NCI-H1436 (cell line): ENCODE measurements at regions not wholly inside any gene's neighbourhood (a gene's known extent, or its start where the extent isn't known, plus 50 kb on each side); places are given as distances from the start of the nearest gene placed in this dataset.

Source experiments
- DNase-seq: peaks from one replicate; lab custom pipeline; 2025; lab: John Stamatoyannopoulos, UW

DNA sequence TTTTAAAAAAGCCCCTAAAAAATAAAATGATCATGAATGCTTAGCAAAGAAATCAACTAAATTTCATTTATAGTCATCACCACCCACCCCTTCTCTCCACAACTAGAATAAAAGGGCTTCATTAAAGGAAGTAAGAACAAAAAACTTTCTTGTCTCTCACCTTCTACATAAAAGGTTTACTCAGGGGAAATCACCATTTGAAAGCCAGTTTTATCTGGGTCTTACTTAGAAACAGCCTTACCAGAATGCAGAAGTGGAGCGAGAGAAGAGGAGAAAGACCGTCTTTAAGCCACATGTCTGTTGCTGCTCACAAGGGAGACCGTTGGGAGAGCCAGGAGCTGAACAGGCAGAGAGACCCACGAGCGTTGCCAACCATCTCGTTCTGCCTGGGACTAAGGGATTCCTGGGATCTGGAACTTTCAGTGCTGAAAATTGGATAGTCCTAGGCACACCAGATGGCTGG, 350.1 kb upstream of the PROK2 start:
- no peak for DNase-seq

DNA sequence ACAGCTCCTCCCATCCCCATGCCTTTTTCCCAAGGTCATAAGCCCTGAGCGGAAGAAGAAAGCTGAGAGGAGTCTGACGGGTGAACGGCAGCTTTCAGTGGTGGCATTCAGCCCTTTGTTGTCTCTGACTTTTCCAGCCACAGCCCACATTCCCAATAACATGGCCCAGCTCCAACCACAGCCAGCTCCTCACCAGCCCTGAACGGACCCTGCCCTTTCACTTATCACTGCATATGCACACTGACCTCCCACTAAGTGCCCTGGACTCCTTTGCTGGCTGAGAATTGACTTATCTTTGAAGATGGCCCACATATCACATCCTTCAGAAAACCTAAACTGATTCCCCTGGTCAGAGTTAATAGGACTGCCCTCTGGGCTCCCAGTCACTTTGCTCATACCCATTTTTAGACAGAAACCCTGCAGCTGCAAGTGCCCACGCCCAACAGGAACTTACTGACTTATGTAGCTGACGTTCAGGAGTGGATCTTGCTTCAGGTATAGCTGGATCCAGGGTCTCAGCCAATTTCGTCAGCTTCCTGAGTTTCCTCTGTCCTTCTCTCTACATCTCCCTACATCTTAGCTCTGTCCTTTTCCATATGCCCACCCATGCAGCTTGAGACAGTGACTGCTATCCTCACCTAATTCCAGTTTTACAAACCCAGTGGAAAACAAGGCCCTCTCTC, 348.5 kb upstream of the PROK2 start:
- no peak for DNase-seq

DNA sequence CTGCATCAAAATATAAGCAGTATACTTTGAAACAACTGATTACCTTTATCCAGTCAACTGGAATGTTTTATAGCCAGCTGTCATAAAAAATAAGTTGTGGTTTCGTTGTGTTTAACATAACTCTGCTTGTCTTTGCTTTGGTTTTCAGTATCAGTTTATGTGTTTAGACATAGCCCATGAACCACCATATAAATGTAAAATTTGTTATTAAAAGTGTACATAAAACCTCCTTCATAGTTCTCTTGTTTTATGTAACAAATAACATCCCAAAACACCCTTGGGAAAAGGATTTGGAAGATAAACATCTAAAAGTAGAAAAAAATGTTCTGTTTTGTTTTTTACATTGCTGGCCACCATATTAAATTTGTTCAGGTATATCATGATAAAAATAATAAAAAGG, 347.0 kb upstream of the PROK2 start:
- DNase-seq, result no peak

DNA sequence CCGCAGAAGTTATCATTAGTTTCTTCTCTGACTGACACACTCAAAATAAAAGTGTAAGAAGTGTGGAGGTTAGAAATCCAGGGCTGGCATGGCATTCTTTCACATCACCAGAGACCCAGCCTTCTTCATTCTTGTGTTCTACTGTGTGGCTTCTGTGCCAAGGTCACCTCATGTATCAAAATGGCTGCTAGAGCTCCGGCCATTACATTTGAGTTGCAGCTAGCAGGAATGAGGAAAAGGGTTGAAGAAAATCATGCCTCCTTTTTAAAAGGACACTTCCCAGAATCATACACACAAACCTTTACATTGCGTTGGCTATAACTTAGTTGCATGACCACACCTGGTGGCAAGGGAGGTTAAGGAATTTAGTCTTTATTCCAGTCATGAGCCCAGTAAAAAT, 345.6 kb upstream of the PROK2 start:
- no peak for DNase-seq

DNA sequence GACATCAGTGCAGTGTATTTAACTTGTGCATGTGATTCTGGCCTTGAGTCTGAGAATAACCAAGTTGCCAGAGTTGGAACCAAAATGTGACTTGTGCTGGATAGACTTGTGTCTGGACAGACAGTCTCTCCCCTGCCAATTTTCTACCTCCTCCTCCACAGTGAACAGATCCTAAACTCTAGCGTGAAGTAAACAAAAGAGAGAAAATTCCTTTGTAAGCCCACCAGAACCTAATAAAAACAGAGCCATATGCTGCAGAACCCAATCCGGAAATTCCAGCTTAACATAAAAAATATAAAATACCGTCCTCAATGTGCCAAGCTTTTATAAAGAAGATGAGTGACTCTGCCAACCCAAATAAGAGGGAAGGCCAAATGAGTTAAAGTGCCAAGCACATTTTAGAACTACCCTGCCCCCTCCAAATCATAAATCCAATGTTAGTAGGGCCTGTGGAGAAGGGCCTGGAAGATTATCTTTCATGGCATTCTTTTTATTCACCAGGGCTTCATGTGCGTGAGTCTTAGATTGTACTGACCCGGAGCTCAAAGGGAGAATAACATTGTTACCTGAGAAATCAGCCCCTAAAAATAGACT, 344.6 kb upstream of the PROK2 start:
- no peak for DNase-seq

DNA sequence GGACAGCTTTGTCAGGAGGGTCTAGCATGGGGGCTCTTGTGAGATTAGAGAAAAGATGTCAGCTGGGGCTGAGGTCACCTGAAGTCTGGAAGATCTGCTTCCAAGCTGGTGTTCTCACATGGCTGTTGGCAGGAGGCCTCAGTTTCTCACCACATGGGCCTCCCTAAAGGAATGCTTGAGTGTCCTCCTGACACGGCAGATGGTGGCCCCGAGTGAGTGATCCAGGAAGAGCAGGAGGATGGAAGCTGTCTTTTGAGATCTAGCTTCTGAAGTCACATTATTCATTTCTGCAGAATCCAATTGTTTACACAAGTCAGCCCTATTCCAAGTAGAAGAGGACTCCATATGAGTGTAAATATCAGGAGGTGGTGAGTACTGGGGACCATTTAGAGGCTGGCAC, 344.0 kb upstream of the PROK2 start:
- no peak for DNase-seq

DNA sequence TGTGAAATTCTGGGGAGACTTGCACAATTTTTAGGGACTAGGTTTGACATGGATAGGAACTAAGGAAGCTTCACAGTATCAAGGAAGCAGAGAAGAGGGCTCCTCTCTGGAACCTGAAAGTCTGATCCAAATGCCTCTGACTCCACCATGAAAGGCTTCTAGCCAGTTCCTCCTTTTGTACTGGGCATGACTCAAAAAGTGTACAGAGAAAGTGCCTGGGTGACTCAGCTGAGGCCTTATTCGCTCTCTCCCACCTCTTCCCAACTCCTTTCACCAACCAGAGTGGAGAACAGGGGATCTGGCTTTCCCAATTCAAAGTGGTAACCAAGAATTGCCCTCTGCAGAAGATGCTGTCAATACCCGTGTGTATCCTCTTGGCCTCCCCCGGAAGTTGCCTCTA, 342.9 kb upstream of the PROK2 start:
- DNase-seq, result no peak

DNA sequence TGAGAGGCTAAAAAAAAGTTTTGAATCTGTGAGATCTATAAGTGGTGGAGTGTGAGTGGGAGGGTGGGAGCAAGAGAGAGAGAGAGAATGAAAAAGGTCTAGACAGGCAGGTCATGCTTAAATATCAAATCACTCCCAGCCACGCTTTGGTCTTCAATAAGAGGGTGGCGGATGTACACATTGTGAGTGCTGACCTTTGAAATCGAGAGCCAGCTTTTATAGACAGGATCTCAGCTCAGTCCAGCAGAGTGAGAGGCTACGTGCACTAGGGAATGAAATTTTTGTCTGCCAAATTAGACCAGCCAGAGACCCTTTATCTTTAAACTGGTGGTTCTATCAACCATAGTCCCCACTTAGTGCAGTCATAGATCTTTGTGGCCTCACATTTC, 342.3 kb upstream of the PROK2 start:
- DNase-seq, result no peak

DNA sequence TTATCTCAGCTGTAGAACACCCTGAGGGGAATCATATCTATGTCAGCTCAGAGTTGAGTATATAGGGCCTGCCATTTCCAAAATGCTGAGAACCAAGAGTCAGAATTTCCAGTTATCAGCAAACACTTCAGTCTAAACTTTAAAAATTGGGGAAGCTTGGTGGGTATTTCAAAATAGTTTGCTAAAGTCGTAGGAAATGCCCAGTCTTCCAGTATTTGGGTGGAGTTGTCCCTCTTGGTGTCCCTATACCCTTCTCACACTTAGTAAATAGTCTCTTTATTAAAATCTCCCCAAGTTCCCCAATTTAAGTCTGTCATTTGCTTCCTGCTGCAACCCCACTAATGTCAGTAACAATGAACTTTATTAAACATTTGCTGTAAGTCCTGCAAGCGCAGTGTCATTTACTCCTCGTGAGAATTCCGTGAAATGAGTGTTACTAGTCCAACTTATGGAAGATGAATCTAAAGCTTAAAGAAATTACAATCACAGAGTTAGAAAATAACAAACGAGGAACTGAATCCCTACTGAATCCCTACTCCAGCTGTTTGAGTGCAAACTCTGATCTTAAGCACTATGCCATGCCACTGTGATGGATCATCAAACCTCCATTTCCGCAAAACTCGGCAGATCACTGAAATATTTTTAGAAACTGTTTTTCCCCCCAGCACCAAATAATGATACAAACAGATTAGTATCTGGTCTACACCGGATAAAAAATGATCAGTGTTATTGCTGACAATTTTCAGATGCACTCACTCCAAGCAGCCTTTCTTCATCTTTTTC, 341.7 kb upstream of the PROK2 start:
- no peak for DNase-seq

DNA sequence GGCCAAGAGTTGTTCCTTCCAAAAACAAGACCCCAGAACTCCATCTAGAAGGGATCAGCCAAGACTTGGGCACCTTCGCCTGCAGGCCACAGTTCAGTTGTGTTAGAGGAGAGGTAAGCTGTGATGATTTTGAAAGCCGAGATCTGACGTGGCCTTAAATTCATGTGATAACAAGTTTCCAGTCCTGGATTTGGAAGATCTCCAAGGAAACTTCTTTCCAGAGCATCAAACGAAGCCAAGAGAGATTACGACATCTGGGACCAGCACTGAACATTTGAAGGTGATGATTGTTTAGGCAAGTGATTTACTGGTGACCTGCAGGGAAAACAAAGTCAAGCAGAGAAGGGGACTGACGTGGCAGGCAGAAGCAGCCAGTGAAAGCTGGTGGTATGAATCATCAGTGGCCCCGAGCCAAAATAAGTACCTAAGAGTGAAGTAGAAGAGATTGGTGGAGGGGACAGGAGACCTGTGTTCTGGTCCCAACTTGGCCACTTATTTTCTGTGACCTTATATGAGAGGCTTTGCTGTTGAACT, 339.0 kb upstream of the PROK2 start:
- no peak for DNase-seq

DNA sequence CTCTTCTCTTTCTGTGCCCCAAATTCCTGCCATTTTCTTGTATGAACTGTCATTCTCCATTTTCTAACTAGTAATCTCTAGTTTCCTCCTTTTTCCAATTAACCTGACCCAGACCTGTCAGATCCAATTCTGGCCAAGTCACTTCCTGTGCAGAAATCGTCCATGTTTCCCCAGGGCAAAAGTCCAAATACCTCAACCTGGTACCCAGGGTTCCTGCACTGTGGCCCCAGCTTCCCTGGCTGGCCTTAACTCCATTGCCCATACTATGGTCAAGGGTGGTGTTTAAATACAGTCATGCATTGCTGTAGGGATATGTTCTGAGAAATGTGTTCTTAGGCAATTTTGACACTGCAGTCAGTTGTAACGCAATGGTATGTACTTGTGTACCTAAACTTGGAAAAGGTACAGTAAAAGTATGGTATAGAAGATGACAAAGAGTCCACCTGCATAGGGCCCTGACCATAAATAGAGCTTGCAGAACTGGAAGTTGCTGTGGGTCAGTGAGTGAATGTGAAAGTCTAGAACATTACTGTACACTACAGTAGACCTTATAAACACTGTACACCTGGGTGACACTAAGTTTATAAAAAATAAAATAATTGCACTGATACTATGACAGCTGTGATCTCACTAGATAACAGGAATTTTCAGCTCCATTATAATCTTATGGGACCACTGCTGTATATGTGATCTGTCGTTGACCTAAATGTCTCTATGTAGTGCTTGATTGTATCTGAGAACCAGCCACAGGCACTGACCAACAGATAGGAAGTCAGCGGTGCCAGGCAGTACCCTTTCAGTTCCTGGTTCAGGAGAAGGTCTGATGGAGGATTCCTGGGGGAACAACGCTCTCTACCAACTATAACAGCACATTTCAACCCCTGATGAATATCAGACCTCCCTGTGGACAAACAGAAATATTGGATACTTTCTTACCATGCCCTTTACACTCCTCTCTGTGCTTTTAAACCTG, 336.1 kb upstream of the PROK2 start:
- DNase-seq, result no peak

DNA sequence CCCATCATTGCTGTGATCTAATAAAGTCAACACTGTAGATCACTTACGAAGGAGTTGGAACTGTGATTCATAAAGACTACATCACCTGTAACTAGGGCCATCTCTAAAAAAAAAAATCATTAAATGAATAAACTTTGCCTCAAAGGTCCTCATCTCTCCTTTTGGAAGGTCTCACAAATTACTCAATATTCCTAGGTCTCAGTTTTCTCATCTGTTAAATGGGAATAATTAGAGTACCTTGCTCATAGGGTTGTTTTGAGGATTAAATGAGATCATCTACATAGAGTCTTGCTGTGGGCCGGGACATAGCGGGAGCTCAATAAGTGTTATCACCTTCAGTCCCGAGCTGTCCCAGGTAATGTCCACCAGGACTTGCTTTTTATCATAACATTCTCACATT, 335.1 kb upstream of the PROK2 start:
- DNase-seq, result no peak

DNA sequence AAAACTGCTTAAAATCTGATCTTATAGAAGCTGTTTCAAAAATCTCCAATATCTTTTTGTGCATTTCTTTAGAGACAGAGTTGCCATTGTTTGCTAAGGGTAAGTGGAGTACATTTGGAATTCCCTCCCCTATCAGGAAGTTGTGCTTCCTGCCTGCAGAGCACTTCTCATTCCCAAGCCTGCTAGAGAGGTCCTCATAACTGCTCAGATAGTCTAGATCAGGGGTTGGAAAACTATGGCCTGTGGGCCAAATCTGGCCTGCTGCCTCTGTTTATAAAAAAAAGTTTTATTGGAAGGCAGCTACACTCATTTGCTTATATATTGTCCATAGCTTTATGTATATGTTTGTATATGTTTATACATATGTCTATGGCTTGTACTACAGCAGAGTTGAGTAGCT, 333.7 kb upstream of the PROK2 start:
- DNase-seq, result no peak

DNA sequence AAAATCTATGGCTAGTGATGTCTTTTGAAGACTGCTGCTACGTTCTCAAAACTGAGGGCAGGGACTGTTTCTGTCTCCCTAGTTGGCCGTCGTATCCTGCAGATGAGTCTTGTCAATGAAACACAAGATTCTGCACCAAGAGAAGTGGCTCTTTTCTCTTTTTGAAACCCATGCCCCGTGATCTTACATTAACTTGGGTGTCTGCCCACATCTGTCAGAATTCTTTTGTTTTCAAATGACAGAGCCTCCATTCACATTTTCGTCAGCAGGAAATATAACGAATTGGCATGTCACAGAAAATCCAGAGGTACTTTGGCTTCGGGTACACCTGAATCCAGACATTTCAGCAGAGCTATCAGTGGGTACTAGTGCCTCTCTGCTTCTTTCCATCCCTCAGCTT, 331.3 kb upstream of the PROK2 start:
- DNase-seq, result no peak

DNA sequence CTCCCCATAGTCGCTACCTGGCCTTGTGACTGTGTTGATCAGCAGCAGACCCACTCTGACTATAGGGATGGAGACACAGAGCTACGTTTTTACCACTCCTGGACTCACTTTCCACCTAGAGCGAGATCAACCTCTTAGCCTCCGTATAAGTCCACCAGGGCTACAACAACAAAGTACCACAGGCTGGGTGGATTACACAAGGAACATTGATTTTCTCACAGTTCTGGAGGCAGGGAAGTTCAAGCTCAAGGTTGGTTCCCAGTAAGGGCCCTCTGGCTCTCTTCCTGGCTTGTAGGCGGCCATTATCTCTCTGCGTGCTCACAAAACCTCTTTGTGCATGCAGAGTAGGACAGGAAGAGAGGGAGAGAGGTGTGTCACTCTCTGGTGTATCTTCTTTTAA, 330.4 kb upstream of the PROK2 start:
- DNase-seq, result no peak

DNA sequence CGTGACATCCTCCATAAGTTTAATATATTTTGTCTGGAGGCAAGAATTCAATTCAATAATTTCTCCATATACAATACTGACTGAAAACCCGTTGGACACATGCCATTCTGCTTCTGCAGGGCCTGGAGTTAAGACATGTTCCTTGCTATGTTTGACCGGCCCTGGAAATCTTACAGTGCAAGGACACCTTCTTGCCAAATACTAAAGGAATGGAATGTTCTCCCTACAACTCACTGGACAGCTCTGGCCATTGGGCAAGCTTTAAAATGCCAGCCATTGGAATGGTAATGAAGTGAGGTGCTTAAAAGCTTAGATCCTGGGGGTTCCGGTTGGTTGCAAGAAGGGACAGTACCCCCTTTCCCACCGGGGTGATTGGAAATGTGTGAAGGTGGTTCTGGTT, 329.8 kb upstream of the PROK2 start:
- no peak for DNase-seq

DNA sequence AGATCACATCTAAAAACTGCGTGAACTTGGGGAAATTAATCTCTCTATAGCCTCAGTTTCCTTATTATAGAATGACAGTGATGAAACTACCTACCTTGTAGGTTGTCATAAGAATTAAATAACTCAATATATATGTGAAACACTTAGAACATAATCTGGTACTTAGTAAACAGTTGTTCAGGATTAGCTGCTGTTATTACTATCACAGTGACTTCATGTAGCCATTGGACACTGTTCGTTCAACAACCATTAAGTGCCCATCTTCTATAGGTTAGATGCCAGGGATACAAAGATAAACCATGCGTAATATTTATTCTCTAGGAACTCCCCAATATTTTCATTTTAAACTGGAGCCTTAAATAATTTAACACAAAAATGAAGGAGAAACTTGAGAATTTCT, 329.0 kb upstream of the PROK2 start:
- DNase-seq, result no peak

DNA sequence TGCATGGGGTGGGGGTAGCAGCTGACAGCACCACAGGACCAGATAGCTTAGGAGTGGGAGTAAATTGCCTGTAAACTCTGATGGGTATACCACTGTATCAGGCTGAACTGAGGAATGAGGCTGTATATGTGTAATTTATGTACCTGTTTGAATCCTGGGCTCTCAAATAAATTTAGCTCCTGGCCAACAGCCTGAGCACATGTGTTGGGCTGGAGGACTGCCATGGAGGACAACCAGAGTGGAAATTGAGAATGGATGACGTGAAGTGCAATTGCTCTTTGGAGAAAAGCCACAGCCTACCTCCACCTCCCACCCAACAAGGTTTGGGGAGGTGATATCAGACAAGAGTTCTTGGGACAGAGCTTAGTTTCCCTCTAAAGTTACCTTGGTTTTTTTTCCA, 328.6 kb upstream of the PROK2 start:
- DNase-seq, result no peak

DNA sequence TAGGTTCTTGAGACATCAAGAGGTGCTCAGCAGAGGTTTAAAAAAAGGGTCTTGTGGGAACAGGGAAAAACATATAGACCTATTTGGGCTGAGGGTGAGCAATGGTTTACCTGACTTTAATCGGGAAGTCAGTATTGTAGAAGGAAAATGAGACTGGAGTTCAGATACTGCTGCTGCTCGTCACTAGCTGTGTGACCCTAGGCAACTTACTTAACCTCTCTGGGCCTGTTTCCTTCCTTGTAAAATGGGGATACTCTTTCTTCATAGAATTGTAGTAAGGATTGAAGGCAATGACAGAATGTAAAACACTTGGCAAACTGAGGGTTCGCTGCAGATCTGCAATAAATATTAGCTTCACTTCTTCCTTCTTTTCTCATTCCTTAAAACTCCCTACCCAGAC, 327.5 kb upstream of the PROK2 start:
- no peak for DNase-seq

DNA sequence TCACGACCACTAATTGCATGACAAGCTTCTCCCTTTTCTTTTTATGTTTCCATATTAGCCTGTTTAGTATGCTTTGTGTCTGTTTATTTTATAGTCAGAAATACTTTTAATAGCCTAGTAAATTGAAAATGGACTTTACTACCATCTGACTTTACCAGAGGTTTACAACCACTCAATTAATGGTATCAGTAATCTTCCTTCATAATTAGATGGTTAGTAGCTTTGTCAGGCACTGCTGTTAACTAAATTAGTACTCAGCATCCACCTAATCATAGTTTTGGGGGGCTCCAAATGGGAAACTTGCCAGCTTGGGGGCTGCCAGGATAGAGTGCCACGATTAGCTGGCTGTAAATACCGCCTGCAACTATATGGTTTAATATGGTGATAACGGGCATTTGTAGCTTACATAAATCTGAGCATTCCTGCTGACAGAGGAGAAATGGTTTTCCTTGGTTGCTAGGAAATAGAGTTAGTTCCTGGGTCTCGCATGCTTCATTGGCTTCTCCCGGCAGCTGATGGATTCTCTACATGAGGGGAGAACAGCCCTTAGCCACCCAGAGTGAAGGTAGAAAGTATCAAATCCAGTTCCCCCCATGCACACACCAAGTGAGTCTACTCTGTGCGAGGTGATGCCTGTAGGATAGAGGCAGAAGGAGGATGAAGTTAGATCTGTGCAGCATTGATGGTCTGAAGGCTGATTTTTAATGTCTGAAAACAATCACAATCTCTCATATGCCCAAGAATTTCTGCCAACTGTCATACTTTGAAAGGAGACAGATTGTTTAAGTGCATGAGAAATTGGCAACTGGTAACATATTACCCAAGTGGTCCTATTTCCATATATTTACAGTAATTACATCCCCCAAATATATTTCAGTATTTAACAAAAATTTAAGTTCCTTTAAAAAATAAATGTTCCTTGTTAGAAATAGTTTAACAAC, 326.6 kb upstream of the PROK2 start:
- no peak for DNase-seq
